Left renal pelvis (tissue), 4 donors: ENCODE measurements at regions not wholly inside any gene's neighbourhood (a gene's known extent, or its start where the extent isn't known, plus 50 kb on each side); places are given as distances from the start of the nearest gene placed in this dataset.
"Not testable (repeated sequence)": the region's sequence is repeated elsewhere in the genome, so short reads cannot be mapped to it uniquely, and the experiment has no call there.

Source experiments
- DNase-seq, 4 donors: peaks; one replicate each; pipeline ENCODE4 v3.0.0-alpha.2; 2013; ENCODE audit warnings: low read depth in 4 of 4, low spot score in 3 of 4

GRCh38 chr2:17202628-17203027 lies 315.6 kb downstream of the RAD51AP2 start:
- not testable (repeated sequence) for DNase-seq

GRCh38 chr2:17199741-17200140 lies 318.5 kb downstream of the RAD51AP2 start:
- no peak for DNase-seq

- DNase-seq: no peak
Observed at GRCh38 chr2:17196380-17196779, 321.9 kb downstream of the RAD51AP2 start.

- no peak for DNase-seq
Observed at GRCh38 chr2:17195016-17195415, 323.2 kb downstream of the RAD51AP2 start.

GRCh38 chr2:17194083-17194482 lies 324.2 kb downstream of the RAD51AP2 start:
- DNase-seq: no peak

GRCh38 chr2:17193433-17193890 lies 324.8 kb downstream of the RAD51AP2 start:
- DNase-seq: not testable (repeated sequence)

GRCh38 chr2:17191223-17191622 lies 327.0 kb downstream of the RAD51AP2 start:
- no peak for DNase-seq

GRCh38 chr2:17190527-17190926 lies 327.7 kb downstream of the RAD51AP2 start:
- no peak for DNase-seq

GRCh38 chr2:17188721-17189120 lies 329.5 kb downstream of the RAD51AP2 start:
- DNase-seq: no peak

GRCh38 chr2:17184512-17184911 lies 333.7 kb downstream of the RAD51AP2 start:
- DNase-seq: no peak

- no peak for DNase-seq
Observed at GRCh38 chr2:17182399-17182798, 335.8 kb downstream of the RAD51AP2 start.

GRCh38 chr2:17181051-17181752 lies 337.0 kb downstream of the RAD51AP2 start:
- peak in 1 of 4 donors; percentile 7 for DNase-seq

GRCh38 chr2:17179145-17179808 lies 339.0 kb downstream of the RAD51AP2 start:
- DNase-seq: no peak

- no peak for DNase-seq
Observed at GRCh38 chr2:17177088-17177487, 341.2 kb downstream of the RAD51AP2 start.

- no peak for DNase-seq
Observed at GRCh38 chr2:17171446-17172049, 346.7 kb downstream of the RAD51AP2 start.

GRCh38 chr2:17166506-17166905 lies 351.7 kb downstream of the RAD51AP2 start:
- DNase-seq: no peak

- no peak for DNase-seq
Observed at GRCh38 chr2:17164550-17164949, 353.7 kb downstream of the RAD51AP2 start.

- DNase-seq: no peak
Observed at GRCh38 chr2:17163638-17164037, 354.6 kb downstream of the RAD51AP2 start.

GRCh38 chr2:17162713-17163112 lies 355.5 kb downstream of the RAD51AP2 start:
- DNase-seq: no peak

GRCh38 chr2:17160594-17160993 lies 357.6 kb downstream of the RAD51AP2 start:
- DNase-seq: no peak

GRCh38 chr2:17156086-17156485 lies 362.2 kb downstream of the RAD51AP2 start:
- no peak for DNase-seq

GRCh38 chr2:17149945-17150344 lies 368.3 kb downstream of the RAD51AP2 start:
- no peak for DNase-seq
